ENCODE measurements at regions not wholly inside any gene's neighbourhood (a gene's known extent, or its start where the extent isn't known, plus 50 kb on each side); places are given as distances from the start of the nearest gene placed in this dataset.

- TF ChIP-seq POLR2A (IDR thresholded peaks at IDR 0.05; ENCODE audit: low read depth, low read length) (no peak), CTCF (IDR thresholded peaks at IDR 0.05; ENCODE audit: extremely low read depth in 1 of 2, insufficient read depth in 1 of 2, low read depth in 1 of 2, low read length in 2 of 2) (no peak), MYC (IDR thresholded peaks at IDR 0.05; ENCODE audit: low read depth, low read length) (no peak), EZH2 (IDR thresholded peaks at IDR 0.05; ENCODE audit: borderline replicate concordance, low read depth, low read length, severe bottlenecking) (no peak), POLR2AphosphoS5 (IDR thresholded peaks at IDR 0.05; ENCODE audit: insufficient read depth, low read depth, low read length) (no peak), JUN (IDR thresholded peaks at IDR 0.05; ENCODE audit: borderline replicate concordance, insufficient read depth, insufficient read length, low read depth) (no peak), MAX (IDR thresholded peaks at IDR 0.05; ENCODE audit: insufficient read depth, insufficient read length) (no peak), FOS (IDR thresholded peaks at IDR 0.05; ENCODE audit: borderline replicate concordance, insufficient read depth, low read length) (no peak)
Observed at GRCh38 chr19:28290963-28291657, 921.8 kb downstream of the UQCRFS1 start.

Data from endothelial cell of umbilical vein (primary cell).